ENCODE measurements at regions not wholly inside any gene's neighbourhood (a gene's known extent, or its start where the extent isn't known, plus 50 kb on each side); places are given as distances from the start of the nearest gene placed in this dataset.

- TF ChIP-seq CTCF (IDR thresholded peaks at IDR 0.05; ENCODE audit: low read depth, low read length, missing input control) (no peak), JUND (IDR thresholded peaks at IDR 0.05) (no peak), EGR1 (IDR thresholded peaks at IDR 0.05; ENCODE audit: low read depth in 2 of 2) (no peak), REST (IDR thresholded peaks at IDR 0.05) (no peak)
These were observed 2428.4 kb upstream of the PCDH20 start for GRCh38 chr13:63843766-63844699.

Data from liver (tissue), 3 donors.